ENCODE measurements at regions not wholly inside any gene's neighbourhood (a gene's known extent, or its start where the extent isn't known, plus 50 kb on each side); places are given as distances from the start of the nearest gene placed in this dataset.

DNA sequence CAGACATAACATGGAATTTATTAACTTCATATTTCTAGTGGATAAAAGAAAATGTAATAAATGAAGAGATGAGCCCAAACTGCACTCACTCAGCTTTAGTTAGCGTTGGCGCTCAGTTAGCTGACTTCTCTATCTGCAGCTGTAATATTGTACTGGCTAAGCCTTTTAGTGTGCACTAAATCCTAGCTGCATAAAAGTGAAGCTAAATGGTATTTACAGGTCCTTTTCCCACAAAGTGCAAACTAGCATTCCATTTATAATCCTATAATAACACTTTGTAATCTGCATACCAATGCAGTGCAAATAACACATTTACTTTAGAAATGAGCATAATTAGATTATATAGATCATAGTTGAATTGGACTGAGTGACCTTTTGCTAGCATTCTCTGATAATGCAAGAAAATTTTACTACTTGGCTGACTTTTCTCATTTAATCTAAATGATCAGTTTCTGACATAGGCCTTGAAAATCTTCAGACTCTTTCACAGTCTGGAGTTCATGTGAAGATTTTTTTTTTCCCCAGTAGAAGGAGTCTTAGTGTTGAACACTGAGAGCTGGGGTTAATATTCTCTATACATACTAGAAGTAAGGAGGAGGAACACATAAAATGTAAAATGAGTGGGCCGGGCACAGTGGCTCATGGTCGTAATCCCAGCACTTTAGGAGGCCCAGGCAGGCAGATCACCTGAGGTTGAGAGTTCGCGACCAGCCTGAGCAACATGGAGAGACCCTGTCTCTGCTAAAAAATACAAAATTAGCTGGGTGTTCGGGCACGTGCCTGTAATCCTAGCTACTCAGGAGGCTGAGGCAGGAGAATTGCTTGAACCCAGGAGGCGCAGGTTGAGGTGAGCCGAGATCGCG, 1426.4 kb downstream of the PCDH9 start:
- H3K27ac ChIP-seq (ENCODE audit: low read length) = no peak overlapping the region
- TF ChIP-seq, protein P1, sequence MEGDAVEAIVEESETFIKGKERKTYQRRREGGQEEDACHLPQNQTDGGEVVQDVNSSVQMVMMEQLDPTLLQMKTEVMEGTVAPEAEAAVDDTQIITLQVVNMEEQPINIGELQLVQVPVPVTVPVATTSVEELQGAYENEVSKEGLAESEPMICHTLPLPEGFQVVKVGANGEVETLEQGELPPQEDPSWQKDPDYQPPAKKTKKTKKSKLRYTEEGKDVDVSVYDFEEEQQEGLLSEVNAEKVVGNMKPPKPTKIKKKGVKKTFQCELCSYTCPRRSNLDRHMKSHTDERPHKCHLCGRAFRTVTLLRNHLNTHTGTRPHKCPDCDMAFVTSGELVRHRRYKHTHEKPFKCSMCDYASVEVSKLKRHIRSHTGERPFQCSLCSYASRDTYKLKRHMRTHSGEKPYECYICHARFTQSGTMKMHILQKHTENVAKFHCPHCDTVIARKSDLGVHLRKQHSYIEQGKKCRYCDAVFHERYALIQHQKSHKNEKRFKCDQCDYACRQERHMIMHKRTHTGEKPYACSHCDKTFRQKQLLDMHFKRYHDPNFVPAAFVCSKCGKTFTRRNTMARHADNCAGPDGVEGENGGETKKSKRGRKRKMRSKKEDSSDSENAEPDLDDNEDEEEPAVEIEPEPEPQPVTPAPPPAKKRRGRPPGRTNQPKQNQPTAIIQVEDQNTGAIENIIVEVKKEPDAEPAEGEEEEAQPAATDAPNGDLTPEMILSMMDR (IDR thresholded peaks at IDR 0.05; ENCODE audit: low read length) = no peak
- TF ChIP-seq EZH2 (optimal IDR thresholded peaks at IDR 0.05; ENCODE audit: low read depth, low read length) (no peak), EZH2phosphoT487 (IDR thresholded peaks at IDR 0.05; ENCODE audit: low read length) (no peak)
- no peak overlapping the region for H3K4me2 ChIP-seq (ENCODE audit: low read depth, low read length)

DNA sequence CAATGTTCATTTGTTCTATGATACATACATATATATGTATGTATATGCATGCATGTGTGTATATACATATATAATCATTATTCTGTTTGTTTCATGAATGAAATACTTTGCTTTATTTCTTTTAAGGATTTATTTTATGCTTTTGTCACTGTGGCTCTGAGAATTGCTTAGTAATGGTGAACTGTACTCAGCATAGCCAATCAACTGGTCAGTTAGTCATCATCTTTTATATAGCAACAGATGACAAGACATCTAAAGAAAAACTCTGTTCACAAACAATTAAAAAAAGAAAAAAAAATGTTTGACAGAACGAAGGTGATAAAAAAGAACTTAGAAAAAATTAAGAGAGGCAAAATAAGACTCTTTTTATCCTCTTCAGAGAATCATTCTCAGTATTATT, 1440.3 kb downstream of the PCDH9 start:
- Histone ChIP-seq H3K9ac (ENCODE audit: low read length) (no peak overlapping the region), H3K27ac (ENCODE audit: low read length) (no peak overlapping the region), H3K27me3 (replicated peaks; ENCODE audit: insufficient read depth, low read length) (no peaks in the 10 kb centered on the region), H3K9me2 (replicated peaks; ENCODE audit: insufficient read depth, low read length) (no peaks in the 10 kb centered on the region), H3K79me2 (ENCODE audit: low read length) (no peaks in the 10 kb centered on the region), H2AFZ (ENCODE audit: low read length) (no peak overlapping the region), H3K4me3 (ENCODE audit: low read length) (no peak overlapping the region), H4K20me1 (ENCODE audit: insufficient read depth, low read length) (no peaks in the 10 kb centered on the region), H3F3A (ENCODE audit: insufficient read depth, low read length) (no peaks in the 10 kb centered on the region), H3K4me2 (ENCODE audit: low read depth, low read length) (no peak overlapping the region), H3K4me1 (ENCODE audit: low read length) (no peaks in the 10 kb centered on the region), H3K36me3 (replicated peaks; ENCODE audit: insufficient read depth, low read length) (no peaks in the 10 kb centered on the region), H3K9me3 (replicated peaks; ENCODE audit: insufficient read depth, low read length) (no peaks in the 10 kb centered on the region)
- no peak for DNase-seq
- TF ChIP-seq EZH2 (optimal IDR thresholded peaks at IDR 0.05; ENCODE audit: low read depth, low read length) (no peak), EZH2phosphoT487 (IDR thresholded peaks at IDR 0.05; ENCODE audit: low read length) (no peak)
- TF ChIP-seq, protein P1 (IDR thresholded peaks at IDR 0.05; ENCODE audit: low read length) = no peak

More for the DNA sequence above, 1426.4 kb downstream of the PCDH9 start:
- DNase-seq = no peak
- Histone ChIP-seq H3F3A (ENCODE audit: insufficient read depth, low read length) (no peaks in the 10 kb centered on the region), H3K9ac (ENCODE audit: low read length) (no peak overlapping the region), H2AFZ (ENCODE audit: low read length) (no peak overlapping the region), H3K79me2 (ENCODE audit: low read length) (no peaks in the 10 kb centered on the region), H3K36me3 (replicated peaks; ENCODE audit: insufficient read depth, low read length) (no peaks in the 10 kb centered on the region), H3K4me1 (ENCODE audit: low read length) (no peaks in the 10 kb centered on the region), H3K9me2 (replicated peaks; ENCODE audit: insufficient read depth, low read length) (no peaks in the 10 kb centered on the region), H3K9me3 (replicated peaks; ENCODE audit: insufficient read depth, low read length) (no peaks in the 10 kb centered on the region), H3K27me3 (replicated peaks; ENCODE audit: insufficient read depth, low read length) (no peaks in the 10 kb centered on the region), H3K4me3 (ENCODE audit: low read length) (no peak overlapping the region), H4K20me1 (ENCODE audit: insufficient read depth, low read length) (no peaks in the 10 kb centered on the region)

DNA sequence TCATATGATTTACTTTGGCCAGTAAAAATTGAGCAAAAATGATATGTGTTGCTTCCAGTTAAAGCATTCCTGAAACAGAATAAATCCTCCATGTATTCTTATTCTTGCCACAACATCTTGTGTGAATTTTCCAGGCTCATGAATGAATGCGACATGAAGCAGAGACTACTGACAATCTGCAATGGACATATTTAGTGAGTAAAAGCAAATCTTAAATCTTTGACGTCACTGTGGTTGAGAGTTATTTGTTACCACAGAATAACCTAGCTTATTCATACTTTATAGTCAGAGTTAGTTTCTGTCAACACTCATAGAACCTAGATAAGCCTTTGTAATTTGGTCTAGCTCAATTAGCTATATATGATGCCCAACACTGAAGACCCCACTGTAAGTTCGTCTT, 1443.1 kb downstream of the PCDH9 start:
- Histone ChIP-seq H3K27ac (ENCODE audit: low read length) (no peak overlapping the region), H3K36me3 (replicated peaks; ENCODE audit: insufficient read depth, low read length) (no peaks in the 10 kb centered on the region), H3K4me1 (ENCODE audit: low read length) (no peaks in the 10 kb centered on the region), H3K9ac (ENCODE audit: low read length) (no peak overlapping the region), H3K9me2 (replicated peaks; ENCODE audit: insufficient read depth, low read length) (no peaks in the 10 kb centered on the region), H3K9me3 (replicated peaks; ENCODE audit: insufficient read depth, low read length) (no peaks in the 10 kb centered on the region), H4K20me1 (ENCODE audit: insufficient read depth, low read length) (no peaks in the 10 kb centered on the region), H3K27me3 (replicated peaks; ENCODE audit: insufficient read depth, low read length) (no peaks in the 10 kb centered on the region), H3K79me2 (ENCODE audit: low read length) (no peaks in the 10 kb centered on the region), H3K4me3 (ENCODE audit: low read length) (no peak overlapping the region), H3K4me2 (ENCODE audit: low read depth, low read length) (no peak overlapping the region), H2AFZ (ENCODE audit: low read length) (no peak overlapping the region), H3F3A (ENCODE audit: insufficient read depth, low read length) (no peaks in the 10 kb centered on the region)
- TF ChIP-seq EZH2 (optimal IDR thresholded peaks at IDR 0.05; ENCODE audit: low read depth, low read length) (no peak), EZH2phosphoT487 (IDR thresholded peaks at IDR 0.05; ENCODE audit: low read length) (no peak)
- TF ChIP-seq, protein P1 (IDR thresholded peaks at IDR 0.05; ENCODE audit: low read length) = no peak
- no peak for DNase-seq

All from MM.1S (cell line).